PC-3 (cell line): ENCODE measurements at regions not wholly inside any gene's neighbourhood (a gene's known extent, or its start where the extent isn't known, plus 50 kb on each side); places are given as distances from the start of the nearest gene placed in this dataset.

Experiments used
- ATAC-seq: fragments of 200-7000 bp; cut with Tn5 transposase; 2 replicates; pipeline ENCODE4 v1.9.1; 2020; ENCODE audit warnings: mild to moderate bottlenecking, moderate library complexity
- BruUV-seq: library from RNA; stranded (reverse); fragments of 400-500 nt; replicated peaks from 2 replicates; lab custom pipeline; 2021; lab: Mats Ljungman, UMichigan
- CTCF ChIA-PET: fragments of 300-600 bp; sonication (Branson Sonifier 250); formaldehyde crosslinking; loops from one replicate; lab custom pipeline; 2022; ENCODE audit warnings: antibody characterized with exemption; lab: Charles Lee
- POLR2A ChIA-PET: fragments of 300-600 bp; sonication (Branson Sonifier 250); formaldehyde crosslinking; loops from one replicate; lab custom pipeline; 2022; ENCODE audit warnings: antibody characterized with exemption; ENCODE audit not compliant: unreplicated experiment; lab: Charles Lee
- DNase-seq: peaks from one replicate; pipeline ENCODE4 v3.0.0-alpha.2; 2015
- H2AFZ ChIP-seq: fragments of 300-600 bp; sonication (generic); 2 replicates; pipeline ENCODE4 v1.6.0; 2016; ENCODE audit warnings: antibody characterized with exemption, low read length
- H3F3A ChIP-seq: fragments of 300-600 bp; sonication (generic); one replicate; pipeline ENCODE4 v1.6.0; 2017; ENCODE audit warnings: antibody characterized with exemption, low read length, control low read depth, mild to moderate bottlenecking; ENCODE audit not compliant: unreplicated experiment
- H3K27ac ChIP-seq: fragments of 300-600 bp; sonication (generic); 2 replicates; pipeline ENCODE4 v1.5.1; 2016; ENCODE audit warnings: mild to moderate bottlenecking, low read length
- H3K27me3 ChIP-seq: fragments of 300-600 bp; sonication (generic); 2 replicates; pipeline ENCODE4 v1.6.1; 2016; ENCODE audit warnings: low read length, mixed read lengths
- H3K36me3 ChIP-seq: fragments of 300-600 bp; sonication (generic); 2 replicates; pipeline ENCODE4 v1.6.1; 2016; ENCODE audit warnings: low read depth, mixed run types, low read length, mixed read lengths
- H3K4me1 ChIP-seq: fragments of 300-600 bp; sonication (generic); 2 replicates; pipeline ENCODE4 v1.5.1; 2016; ENCODE audit warnings: low read length; ENCODE audit not compliant: insufficient read depth
- H3K4me2 ChIP-seq: fragments of 300-600 bp; sonication (generic); 2 replicates; pipeline ENCODE4 v1.6.0; 2016; ENCODE audit warnings: low read length
- H3K4me3 ChIP-seq: fragments of 300-600 bp; sonication (generic); 2 replicates; pipeline ENCODE4 v1.5.1; 2016; ENCODE audit warnings: mild to moderate bottlenecking, low read length, mixed read lengths
- H3K79me2 ChIP-seq: fragments of 300-600 bp; sonication (generic); 2 replicates; pipeline ENCODE4 v1.6.1; 2017; ENCODE audit warnings: low read length, mixed read lengths
- H3K9ac ChIP-seq: fragments of 300-600 bp; sonication (generic); 2 replicates; pipeline ENCODE4 v1.6.0; 2016; ENCODE audit warnings: mild to moderate bottlenecking, low read length
- H3K9me2 ChIP-seq: fragments of 300-600 bp; sonication (generic); replicated peaks from 2 replicates; pipeline ENCODE4 v1.6.1; 2016; ENCODE audit warnings: mixed run types, low read length, mixed read lengths
- H3K9me3 ChIP-seq: fragments of 300-600 bp; sonication (generic); 2 replicates; pipeline ENCODE4 v1.6.1; 2016; ENCODE audit warnings: low read length, mixed read lengths
- H4K20me1 ChIP-seq: fragments of 300-600 bp; sonication (generic); 2 replicates; pipeline ENCODE4 v1.6.1; 2016; ENCODE audit warnings: low read length, mixed read lengths
- EZH2 ChIP-seq: fragments of 300-600 bp; sonication (generic); IDR thresholded peaks from one replicate; pipeline ENCODE4 v1.6.1; 2017; ENCODE audit warnings: antibody characterized with exemption, mild to moderate bottlenecking, low read length; ENCODE audit not compliant: unreplicated experiment
- EZH2phosphoT487 ChIP-seq: fragments of 300-600 bp; sonication (generic); IDR thresholded peaks from 2 replicates; pipeline ENCODE4 v1.6.1; 2018; ENCODE audit warnings: mild to moderate bottlenecking, antibody characterized with exemption, low read length, borderline replicate concordance
- intact Hi-C: fragments of 100-400 bp; cut with micrococcal nuclease; formaldehyde crosslinking; loops from 2 replicates; pipeline ENCODE4 v1.9.0; 2023
- TF ChIP-seq, protein P1 (sequence below): fragments of 300-600 bp; sonication (generic); conservative IDR thresholded peaks from 2 replicates; pipeline ENCODE4 v1.5.1; 2017; ENCODE audit warnings: antibody characterized with exemption, low read depth, mild to moderate bottlenecking, low read length

DNA sequence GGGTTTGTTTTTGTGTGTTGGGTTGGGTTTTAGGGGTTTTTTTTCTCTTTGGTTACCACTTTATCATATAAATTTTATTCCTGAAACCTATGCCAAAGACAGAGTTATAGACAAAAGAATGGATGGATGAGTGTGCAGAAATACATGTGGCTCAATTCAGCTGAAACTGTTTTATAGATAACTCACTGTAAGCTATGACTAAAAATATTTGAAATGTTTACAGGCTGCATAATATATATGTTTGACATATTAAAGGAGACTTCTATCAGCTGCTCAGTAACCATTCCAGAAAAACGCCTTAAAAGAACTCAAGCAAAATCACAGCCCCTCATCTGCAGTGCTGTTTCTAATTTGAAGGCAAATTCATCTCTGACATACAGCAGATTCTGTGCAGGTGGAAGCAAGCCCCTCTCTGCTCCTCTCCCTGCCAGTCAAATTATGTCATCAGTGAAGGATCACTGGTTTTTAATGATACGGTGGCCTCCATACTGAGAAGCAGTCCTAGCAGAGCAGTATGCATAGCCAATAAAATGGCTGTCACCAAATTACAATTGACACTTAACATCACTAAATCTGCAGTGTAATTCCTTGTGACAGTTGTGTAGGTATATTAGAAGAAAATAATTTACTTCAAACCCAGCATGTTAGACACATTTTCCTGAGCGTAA lies 301.6 kb downstream of the NR2F1-AS1 start:
- Histone ChIP-seq H3K4me2 (peak overlapping the region; percentile 61), H3K36me3 (no peaks in the 10 kb centered on the region), H3K9me3 (no peaks in the 10 kb centered on the region), H3K27ac (peak overlapping the region; percentile 82), H3K9me2 (no peaks in the 10 kb centered on the region), H2AFZ (peak overlapping the region; percentile 25; the same call in 1 of the 2 replicates), H4K20me1 (no peaks in the 10 kb centered on the region), H3K27me3 (no peaks in the 10 kb centered on the region), H3K9ac (peak overlapping the region; percentile 18), H3F3A (peaks cover 4% of the 10 kb centered on the region), H3K79me2 (no peaks in the 10 kb centered on the region), H3K4me3 (peak overlapping the region; percentile 18; the same call in 1 of the 2 replicates), H3K4me1 (peaks cover 50% of the 10 kb centered on the region)
- intact Hi-C loops: loop anchor here (2.0 to 5.0 kb wide), 2 partner anchors 29 to 78 kb away; no protein-coding TSS in a partner anchor
- DNase-seq: peak; percentile 64
- peak; percentile 74 for ATAC-seq
- BruUV-seq: no TSS peak
- ChIA-PET POLR2A (no interaction called here), CTCF (no interaction called here)
- TF ChIP-seq, protein P1, sequence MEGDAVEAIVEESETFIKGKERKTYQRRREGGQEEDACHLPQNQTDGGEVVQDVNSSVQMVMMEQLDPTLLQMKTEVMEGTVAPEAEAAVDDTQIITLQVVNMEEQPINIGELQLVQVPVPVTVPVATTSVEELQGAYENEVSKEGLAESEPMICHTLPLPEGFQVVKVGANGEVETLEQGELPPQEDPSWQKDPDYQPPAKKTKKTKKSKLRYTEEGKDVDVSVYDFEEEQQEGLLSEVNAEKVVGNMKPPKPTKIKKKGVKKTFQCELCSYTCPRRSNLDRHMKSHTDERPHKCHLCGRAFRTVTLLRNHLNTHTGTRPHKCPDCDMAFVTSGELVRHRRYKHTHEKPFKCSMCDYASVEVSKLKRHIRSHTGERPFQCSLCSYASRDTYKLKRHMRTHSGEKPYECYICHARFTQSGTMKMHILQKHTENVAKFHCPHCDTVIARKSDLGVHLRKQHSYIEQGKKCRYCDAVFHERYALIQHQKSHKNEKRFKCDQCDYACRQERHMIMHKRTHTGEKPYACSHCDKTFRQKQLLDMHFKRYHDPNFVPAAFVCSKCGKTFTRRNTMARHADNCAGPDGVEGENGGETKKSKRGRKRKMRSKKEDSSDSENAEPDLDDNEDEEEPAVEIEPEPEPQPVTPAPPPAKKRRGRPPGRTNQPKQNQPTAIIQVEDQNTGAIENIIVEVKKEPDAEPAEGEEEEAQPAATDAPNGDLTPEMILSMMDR: no peak
- no peak for TF ChIP-seq EZH2
- TF ChIP-seq EZH2phosphoT487: no peak

DNA sequence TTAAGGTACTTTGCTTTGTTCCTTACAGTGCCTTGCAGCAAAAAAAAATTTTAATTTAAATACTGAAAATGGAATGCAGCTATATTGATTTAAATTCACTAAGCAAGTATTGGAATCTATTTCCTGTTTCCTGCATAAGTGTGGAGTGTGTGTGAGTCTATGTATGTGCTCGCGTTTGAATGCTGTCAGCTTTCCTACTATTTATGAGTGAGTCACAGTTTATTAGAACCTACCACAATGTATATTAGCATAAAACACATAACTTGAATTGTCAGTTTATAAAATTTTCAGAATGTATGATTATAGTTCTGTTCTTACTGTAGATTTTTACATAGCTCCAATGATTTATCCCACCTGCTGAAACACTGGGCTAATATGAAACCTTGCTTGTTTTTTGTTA lies 302.1 kb downstream of the NR2F1-AS1 start:
- peak overlapping the region; percentile 82 for H3K27ac ChIP-seq

More for the DNA sequence above, 302.1 kb downstream of the NR2F1-AS1 start:
- H3K9me3 ChIP-seq: no peaks in the 10 kb centered on the region
- no peaks in the 10 kb centered on the region for H3K79me2 ChIP-seq
- no peaks in the 10 kb centered on the region for H3K9me2 ChIP-seq
- peak overlapping the region; percentile 18 for H3K9ac ChIP-seq
- TF ChIP-seq EZH2: no peak
- no peak for TF ChIP-seq EZH2phosphoT487
- TF ChIP-seq, protein P1: no peak
- no peaks in the 10 kb centered on the region for H4K20me1 ChIP-seq
- peak overlapping the region; percentile 25; the same call in 1 of the 2 replicates for H2AFZ ChIP-seq
- peaks cover 55% of the 10 kb centered on the region for H3K4me1 ChIP-seq
- DNase-seq: peak; percentile 61
- H3F3A ChIP-seq: peaks cover 4% of the 10 kb centered on the region
- peak overlapping the region; percentile 61 for H3K4me2 ChIP-seq
- H3K4me3 ChIP-seq: peak overlapping the region; percentile 18; the same call in 1 of the 2 replicates
- peak; percentile 87 for ATAC-seq
- ChIA-PET POLR2A (no interaction called here), CTCF (no interaction called here)
- no peaks in the 10 kb centered on the region for H3K27me3 ChIP-seq
- BruUV-seq: no TSS peak
- intact Hi-C loops: loop anchor here (2.0 to 5.0 kb wide), 2 partner anchors 28 to 78 kb away; no protein-coding TSS in a partner anchor
- H3K36me3 ChIP-seq: no peaks in the 10 kb centered on the region
